Peyer's patch (tissue), 4 donors: ENCODE measurements at regions not wholly inside any gene's neighbourhood (a gene's known extent, or its start where the extent isn't known, plus 50 kb on each side); places are given as distances from the start of the nearest gene placed in this dataset.

ENCODE experiments used
- CTCF ChIP-seq, 6 experiments: fragments of 450-650 bp in 4 of 6; fragments of 200-600 bp in 2 of 6; sonication (generic) in 1 of 6; IDR thresholded peaks; one replicate each; pipeline ENCODE4 v1.5.1; 2017 to 2019; ENCODE audit warnings: antibody characterized with exemption in 6 of 6, mild to moderate bottlenecking in 3 of 6, moderate library complexity in 1 of 6
- POLR2A ChIP-seq, 2 donors: fragments of 450-650 bp; IDR thresholded peaks; one replicate each; pipeline ENCODE4 v1.5.1; 2017; ENCODE audit warnings: antibody characterized with exemption in 2 of 2, mild to moderate bottlenecking in 2 of 2, moderate library complexity in 2 of 2

- TF ChIP-seq CTCF (IDR thresholded peaks at IDR 0.05) (no peak), POLR2A (IDR thresholded peaks at IDR 0.05) (no peak)
Measured at GRCh38 chr1:114248162-114248561, 94.5 kb upstream of the SYT6 start.
